ENCODE measurements at regions not wholly inside any gene's neighbourhood (a gene's known extent, or its start where the extent isn't known, plus 50 kb on each side); places are given as distances from the start of the nearest gene placed in this dataset.

- H4K20me1 ChIP-seq (ENCODE audit: insufficient read depth), result no peaks in the 10 kb centered on the region
- no peaks in the 10 kb centered on the region for H3K27me3 ChIP-seq (ENCODE audit: insufficient read depth, low read depth, low read length)
- no peaks in the 10 kb centered on the region for H3K36me3 ChIP-seq (ENCODE audit: insufficient read depth, low read length)
- no peak overlapping the region for H3K27ac ChIP-seq (ENCODE audit: low read length)
- no peak overlapping the region for H2AFZ ChIP-seq (ENCODE audit: low read depth, low read length)
- H3K9me2 ChIP-seq (ENCODE audit: insufficient read depth, low read length), result no peaks in the 10 kb centered on the region
- TF ChIP-seq SMC3 (conservative IDR thresholded peaks at IDR 0.05; ENCODE audit: poor library complexity), result no peak
- no peak overlapping the region for H3K9ac ChIP-seq (ENCODE audit: low read length)
- H3K9me3 ChIP-seq (ENCODE audit: low read length), result no peaks in the 10 kb centered on the region
- no peaks in the 10 kb centered on the region for H3F3A ChIP-seq (ENCODE audit: insufficient read depth, low read length, poor library complexity, severe bottlenecking)
- H3K4me3 ChIP-seq (ENCODE audit: low read length), result no peak overlapping the region
- H3K79me2 ChIP-seq (replicated peaks; ENCODE audit: insufficient read depth, low read length), result no peaks in the 10 kb centered on the region
- no peak overlapping the region for H3K4me2 ChIP-seq (ENCODE audit: low read length)
These were observed 149.5 kb upstream of the EPHA3 start for GRCh38 chr3:88957711-88958439.

- H4K20me1 ChIP-seq (ENCODE audit: insufficient read depth), result no peaks in the 10 kb centered on the region
- no peak overlapping the region for H3K27ac ChIP-seq (ENCODE audit: low read length)
- no peak overlapping the region for H3K9ac ChIP-seq (ENCODE audit: low read length)
- no peak overlapping the region for H2AFZ ChIP-seq (ENCODE audit: low read depth, low read length)
- H3K4me2 ChIP-seq (ENCODE audit: low read length), result no peak overlapping the region
- TF ChIP-seq POLR2AphosphoS5 (IDR thresholded peaks at IDR 0.05), result no peak
- no peaks in the 10 kb centered on the region for H3K79me2 ChIP-seq (replicated peaks; ENCODE audit: insufficient read depth, low read length)
- H3F3A ChIP-seq (ENCODE audit: insufficient read depth, low read length, poor library complexity, severe bottlenecking), result no peaks in the 10 kb centered on the region
- no peaks in the 10 kb centered on the region for H3K9me2 ChIP-seq (ENCODE audit: insufficient read depth, low read length)
- no peak overlapping the region for H3K4me3 ChIP-seq (ENCODE audit: low read length)
- no peaks in the 10 kb centered on the region for H3K9me3 ChIP-seq (ENCODE audit: low read length)
- no peaks in the 10 kb centered on the region for H3K36me3 ChIP-seq (ENCODE audit: insufficient read depth, low read length)
- no peaks in the 10 kb centered on the region for H3K27me3 ChIP-seq (ENCODE audit: insufficient read depth, low read depth, low read length)
These were observed 147.4 kb upstream of the EPHA3 start for GRCh38 chr3:88960019-88960418.

- Histone ChIP-seq H3K4me2 (ENCODE audit: low read length) (no peak overlapping the region), H3K9me2 (ENCODE audit: insufficient read depth, low read length) (no peaks in the 10 kb centered on the region), H2AFZ (ENCODE audit: low read depth, low read length) (no peak overlapping the region), H3F3A (ENCODE audit: insufficient read depth, low read length, poor library complexity, severe bottlenecking) (no peaks in the 10 kb centered on the region), H3K27me3 (ENCODE audit: insufficient read depth, low read depth, low read length) (no peaks in the 10 kb centered on the region), H3K4me3 (ENCODE audit: low read length) (no peak overlapping the region), H3K36me3 (ENCODE audit: insufficient read depth, low read length) (no peaks in the 10 kb centered on the region), H3K9ac (ENCODE audit: low read length) (no peak overlapping the region), H3K27ac (ENCODE audit: low read length) (no peak overlapping the region), H3K9me3 (ENCODE audit: low read length) (no peaks in the 10 kb centered on the region), H4K20me1 (ENCODE audit: insufficient read depth) (no peaks in the 10 kb centered on the region), H3K79me2 (replicated peaks; ENCODE audit: insufficient read depth, low read length) (no peaks in the 10 kb centered on the region)
- TF ChIP-seq TAF1 (IDR thresholded peaks at IDR 0.05; ENCODE audit: low read depth) (no peak), EZH2 (IDR thresholded peaks at IDR 0.05; ENCODE audit: borderline replicate concordance, insufficient read depth, low read length, poor library complexity, severe bottlenecking) (no peak), MXI1 (conservative IDR thresholded peaks at IDR 0.05; ENCODE audit: poor library complexity, severe bottlenecking) (no peak), RAD21 (conservative IDR thresholded peaks at IDR 0.05) (no peak), SMC3 (conservative IDR thresholded peaks at IDR 0.05; ENCODE audit: poor library complexity) (no peak), REST (IDR thresholded peaks at IDR 0.05; ENCODE audit: borderline replicate concordance) (no peak), CTCF (IDR thresholded peaks at IDR 0.05; ENCODE audit: poor library complexity, severe bottlenecking) (no peak), POLR2AphosphoS5 (IDR thresholded peaks at IDR 0.05) (no peak), EP300 (conservative IDR thresholded peaks at IDR 0.05; ENCODE audit: poor library complexity, severe bottlenecking) (no peak)
These were observed 144.4 kb upstream of the EPHA3 start for GRCh38 chr3:88963003-88963402.

Measured in neural cell (in vitro differentiated cells).